ENCODE measurements at regions not wholly inside any gene's neighbourhood (a gene's known extent, or its start where the extent isn't known, plus 50 kb on each side); places are given as distances from the start of the nearest gene placed in this dataset.

DNA sequence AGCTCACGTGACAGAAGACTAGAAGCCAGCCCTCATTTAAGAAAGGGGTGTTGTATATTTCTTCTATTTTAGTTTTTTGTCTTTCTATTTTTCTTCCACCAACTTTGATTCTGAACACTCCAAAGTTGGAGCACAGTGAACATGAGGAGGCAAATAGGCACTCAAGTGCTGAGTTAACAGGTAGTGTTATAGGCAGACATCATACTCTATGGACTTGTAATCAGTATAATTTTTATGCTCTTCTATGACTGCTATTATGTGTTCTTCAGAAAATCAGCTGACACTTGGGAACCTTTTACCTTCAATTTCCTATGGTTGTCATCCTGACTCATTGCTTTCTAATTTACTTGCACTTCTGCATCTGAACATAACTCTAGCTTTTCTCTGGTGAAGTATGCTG is 396.3 kb upstream of the EYS start:
- Histone ChIP-seq H2AFZ (ENCODE audit: control insufficient read depth, low read depth, low read length) (no peak overlapping the region), H3K27me3 (replicated peaks in 1 of 2; ENCODE audit: control insufficient read depth in 2 of 2, insufficient read depth in 2 of 2, low read length in 1 of 2) (no peaks in the 10 kb centered on the region), H3K79me2 (ENCODE audit: control insufficient read depth, insufficient read depth, low read length) (no peaks in the 10 kb centered on the region), H3K4me2 (ENCODE audit: control insufficient read depth, insufficient read depth) (no peak overlapping the region), H4K20me1 (ENCODE audit: control insufficient read depth, insufficient read depth) (no peaks in the 10 kb centered on the region), H3K9me3 (replicated peaks; ENCODE audit: control insufficient read depth, insufficient read depth, low read length) (no peaks in the 10 kb centered on the region), H3K27ac (ENCODE audit: control insufficient read depth, insufficient read depth) (no peak overlapping the region), H3K9ac (ENCODE audit: control insufficient read depth, insufficient read depth, low read length) (no peak overlapping the region), H3K4me3 (no peak overlapping the region), H3K4me1 (ENCODE audit: control insufficient read depth, insufficient read depth, low read length) (no peaks in the 10 kb centered on the region), H3K36me3 (ENCODE audit: control insufficient read depth in 2 of 2, insufficient read depth in 2 of 2, low read length in 1 of 2) (no peaks in the 10 kb centered on the region)
- TF ChIP-seq SREBF2 (IDR thresholded peaks at IDR 0.05; ENCODE audit: low read length) (no peak), FOXK2 (IDR thresholded peaks at IDR 0.05) (no peak), ZSCAN29 (IDR thresholded peaks at IDR 0.05) (no peak), CREM (IDR thresholded peaks at IDR 0.05; ENCODE audit: low read depth) (no peak), PML (IDR thresholded peaks at IDR 0.05; ENCODE audit: low read length) (no peak), CHD4 (IDR thresholded peaks at IDR 0.05) (no peak), SIX5 (IDR thresholded peaks at IDR 0.05; ENCODE audit: low read depth, low read length, severe bottlenecking) (no peak), SMAD5 (IDR thresholded peaks at IDR 0.05; ENCODE audit: low read depth) (no peak), KAT2A (conservative IDR thresholded peaks at IDR 0.05; ENCODE audit: control insufficient read depth, low read depth, low read length) (no peak), HDAC6 (IDR thresholded peaks at IDR 0.05; ENCODE audit: unreplicated experiment) (no peak)
- TF ChIP-seq, protein P1, sequence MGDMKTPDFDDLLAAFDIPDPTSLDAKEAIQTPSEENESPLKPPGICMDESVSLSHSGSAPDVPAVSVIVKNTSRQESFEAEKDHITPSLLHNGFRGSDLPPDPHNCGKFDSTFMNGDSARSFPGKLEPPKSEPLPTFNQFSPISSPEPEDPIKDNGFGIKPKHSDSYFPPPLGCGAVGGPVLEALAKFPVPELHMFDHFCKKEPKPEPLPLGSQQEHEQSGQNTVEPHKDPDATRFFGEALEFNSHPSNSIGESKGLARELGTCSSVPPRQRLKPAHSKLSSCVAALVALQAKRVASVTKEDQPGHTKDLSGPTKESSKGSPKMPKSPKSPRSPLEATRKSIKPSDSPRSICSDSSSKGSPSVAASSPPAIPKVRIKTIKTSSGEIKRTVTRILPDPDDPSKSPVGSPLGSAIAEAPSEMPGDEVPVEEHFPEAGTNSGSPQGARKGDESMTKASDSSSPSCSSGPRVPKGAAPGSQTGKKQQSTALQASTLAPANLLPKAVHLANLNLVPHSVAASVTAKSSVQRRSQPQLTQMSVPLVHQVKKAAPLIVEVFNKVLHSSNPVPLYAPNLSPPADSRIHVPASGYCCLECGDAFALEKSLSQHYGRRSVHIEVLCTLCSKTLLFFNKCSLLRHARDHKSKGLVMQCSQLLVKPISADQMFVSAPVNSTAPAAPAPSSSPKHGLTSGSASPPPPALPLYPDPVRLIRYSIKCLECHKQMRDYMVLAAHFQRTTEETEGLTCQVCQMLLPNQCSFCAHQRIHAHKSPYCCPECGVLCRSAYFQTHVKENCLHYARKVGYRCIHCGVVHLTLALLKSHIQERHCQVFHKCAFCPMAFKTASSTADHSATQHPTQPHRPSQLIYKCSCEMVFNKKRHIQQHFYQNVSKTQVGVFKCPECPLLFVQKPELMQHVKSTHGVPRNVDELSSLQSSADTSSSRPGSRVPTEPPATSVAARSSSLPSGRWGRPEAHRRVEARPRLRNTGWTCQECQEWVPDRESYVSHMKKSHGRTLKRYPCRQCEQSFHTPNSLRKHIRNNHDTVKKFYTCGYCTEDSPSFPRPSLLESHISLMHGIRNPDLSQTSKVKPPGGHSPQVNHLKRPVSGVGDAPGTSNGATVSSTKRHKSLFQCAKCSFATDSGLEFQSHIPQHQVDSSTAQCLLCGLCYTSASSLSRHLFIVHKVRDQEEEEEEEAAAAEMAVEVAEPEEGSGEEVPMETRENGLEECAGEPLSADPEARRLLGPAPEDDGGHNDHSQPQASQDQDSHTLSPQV (IDR thresholded peaks at IDR 0.05), result no peak
- TF ChIP-seq, protein P2, sequence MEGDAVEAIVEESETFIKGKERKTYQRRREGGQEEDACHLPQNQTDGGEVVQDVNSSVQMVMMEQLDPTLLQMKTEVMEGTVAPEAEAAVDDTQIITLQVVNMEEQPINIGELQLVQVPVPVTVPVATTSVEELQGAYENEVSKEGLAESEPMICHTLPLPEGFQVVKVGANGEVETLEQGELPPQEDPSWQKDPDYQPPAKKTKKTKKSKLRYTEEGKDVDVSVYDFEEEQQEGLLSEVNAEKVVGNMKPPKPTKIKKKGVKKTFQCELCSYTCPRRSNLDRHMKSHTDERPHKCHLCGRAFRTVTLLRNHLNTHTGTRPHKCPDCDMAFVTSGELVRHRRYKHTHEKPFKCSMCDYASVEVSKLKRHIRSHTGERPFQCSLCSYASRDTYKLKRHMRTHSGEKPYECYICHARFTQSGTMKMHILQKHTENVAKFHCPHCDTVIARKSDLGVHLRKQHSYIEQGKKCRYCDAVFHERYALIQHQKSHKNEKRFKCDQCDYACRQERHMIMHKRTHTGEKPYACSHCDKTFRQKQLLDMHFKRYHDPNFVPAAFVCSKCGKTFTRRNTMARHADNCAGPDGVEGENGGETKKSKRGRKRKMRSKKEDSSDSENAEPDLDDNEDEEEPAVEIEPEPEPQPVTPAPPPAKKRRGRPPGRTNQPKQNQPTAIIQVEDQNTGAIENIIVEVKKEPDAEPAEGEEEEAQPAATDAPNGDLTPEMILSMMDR (IDR thresholded peaks at IDR 0.05 in 2 of 3, conservative IDR thresholded peaks at IDR 0.05 in 1 of 3; ENCODE audit: control insufficient read depth in 2 of 3, extremely low read depth in 1 of 3, insufficient read depth in 1 of 3, low read depth in 3 of 3, low read length in 3 of 3), result no peak
- POLR2A ChIA-PET, result no interaction called here
- no TSS peak for BruUV-seq (replicated peaks)
- SMC1A ChIA-PET (ENCODE audit: uncharacterized antibody, unreplicated experiment), result no interaction called here
- RAD21 ChIA-PET (ENCODE audit: unreplicated experiment), result no interaction called here
- WGBS (ENCODE audit: insufficient coverage, insufficient replicate concordance, low lambda C conversion rate, missing lambda C conversion rate), result 5% methylated on average over 1 of the region's 1 CpG
- in situ Hi-C loops (cut with MboI) (no loop called here), intact Hi-C loops (cut with micrococcal nuclease; ENCODE audit: unreplicated experiment) (no loop called here)
- ATAC-seq, result no peak
- FAIRE-seq, result no peak
- DNase-seq (ENCODE audit: low read depth, low spot score), result no peak
- CTCF ChIA-PET, result interaction anchor here (1.5 kb wide), 1 partner anchor 10 kb away, joined by 3 read pairs; no protein-coding TSS in a partner anchor
